A549 (cell line): ENCODE measurements at regions not wholly inside any gene's neighbourhood (a gene's known extent, or its start where the extent isn't known, plus 50 kb on each side); places are given as distances from the start of the nearest gene placed in this dataset.

Experiments
- ATAC-seq, 2 experiments: fragments of 200-7000 bp in 1 of 2; fragments of >200 bp in 1 of 2; cut with Nextera tagmentation in 1 of 2; cut with Tn5 transposase in 1 of 2; 3 replicates each; pipeline versions ENCODE4 v1.8.0 to v1.9.1; 2018 to 2020; ENCODE audit warnings: mild to moderate bottlenecking in 1 of 2, moderate library complexity in 1 of 2
- CTCF ChIA-PET: fragments of 300-600 bp; sonication (Branson Sonifier 250); formaldehyde crosslinking; extraction: SDS; loops from one replicate; lab custom pipeline; 2021; ENCODE audit warnings: antibody characterized with exemption, inconsistent platforms; lab: Yijun Ruan, JAX
- POLR2A ChIA-PET: fragments of 350-600 bp; formaldehyde crosslinking; extraction: SDS; loops from one replicate; lab custom pipeline; 2021; ENCODE audit warnings: antibody characterized with exemption, inconsistent platforms; lab: Yijun Ruan, JAX
- DNase-seq, 2 experiments: peaks; one replicate each; pipeline versions ENCODE4 v3.0.0 to v3.0.0-alpha.2; 2011 to 2016; ENCODE audit warnings: low read depth in 1 of 2, low spot score in 1 of 2
- FAIRE-seq: peaks from 2 replicates; lab custom pipeline; 2011; peaks lifted over from hg19 to GRCh38; lab: Jason Lieb, UNC
- H3K27ac ChIP-seq, 2 experiments: fragments of >200 bp; sonication (Bioruptor Twin); formaldehyde crosslinking; 3 replicates each; pipeline ENCODE4 v1.5.1; 2016 to 2017
- H3K4me1 ChIP-seq: fragments of >200 bp; sonication (Bioruptor Twin); formaldehyde crosslinking; 3 replicates; pipeline ENCODE4 v1.6.1; 2016
- H3K4me2 ChIP-seq: fragments of >200 bp; sonication (Bioruptor Twin); formaldehyde crosslinking; 3 replicates; pipeline ENCODE4 v1.6.1; 2016
- H3K4me3 ChIP-seq: fragments of >200 bp; sonication (Bioruptor Twin); formaldehyde crosslinking; 3 replicates; pipeline ENCODE4 v1.5.1; 2016
- H3K9me3 ChIP-seq: fragments of >200 bp; sonication (Bioruptor Twin); formaldehyde crosslinking; 3 replicates; pipeline ENCODE4 v1.6.1; 2016
- CBX2 ChIP-seq: fragments of 200-600 bp; sonication (generic); IDR thresholded peaks from 2 replicates; pipeline ENCODE4 v1.6.1; 2016; ENCODE audit warnings: low read depth, mild to moderate bottlenecking, borderline replicate concordance
- CHD2 ChIP-seq: fragments of 150-350 bp; IDR thresholded peaks from 2 replicates; pipeline ENCODE4 v1.6.1; 2014; ENCODE audit warnings: low read length; ENCODE audit not compliant: partially characterized antibody
- ESRRA ChIP-seq: fragments of 150-350 bp; IDR thresholded peaks from 2 replicates; pipeline ENCODE4 v1.6.1; 2014; ENCODE audit warnings: mild to moderate bottlenecking, low read length, borderline replicate concordance
- GATA3 ChIP-seq: IDR thresholded peaks from 2 replicates; pipeline ENCODE4 v1.6.1; 2012; ENCODE audit warnings: borderline replicate concordance
- JUN ChIP-seq, 2 experiments: fragments of >200 bp; sonication (Bioruptor Twin); formaldehyde crosslinking; IDR thresholded peaks; 2 replicates in 1 of 2; 3 replicates in 1 of 2; pipeline ENCODE4 v1.6.1; 2016 to 2017
- JUNB ChIP-seq: fragments of >200 bp; sonication (Bioruptor Twin); formaldehyde crosslinking; IDR thresholded peaks from 2 replicates; pipeline ENCODE4 v1.6.1; 2016
- KDM1A ChIP-seq: fragments of 200-600 bp; sonication (generic); IDR thresholded peaks from 2 replicates; pipeline ENCODE4 v1.6.1; 2016; ENCODE audit warnings: low read depth, mild to moderate bottlenecking
- MAZ ChIP-seq: fragments of 150-350 bp; IDR thresholded peaks from 2 replicates; pipeline ENCODE4 v1.6.1; 2014; ENCODE audit warnings: antibody characterized with exemption, low read depth, low read length, borderline replicate concordance
- NFE2L2 ChIP-seq: fragments of 150-350 bp; conservative IDR thresholded peaks from 2 replicates; pipeline ENCODE4 v1.6.1; 2014; ENCODE audit warnings: low read length
- NR3C1 ChIP-seq: fragments of >200 bp; sonication (Bioruptor Twin); formaldehyde crosslinking; IDR thresholded peaks from 3 replicates; pipeline ENCODE4 v1.6.1; 2017
- POLR2A ChIP-seq: IDR thresholded peaks from 2 replicates; pipeline ENCODE4 v1.6.1; 2012; ENCODE audit warnings: mild to moderate bottlenecking, low read length
- RCOR1 ChIP-seq: fragments of 150-350 bp; IDR thresholded peaks from 2 replicates; pipeline ENCODE4 v1.6.1; 2014; ENCODE audit warnings: antibody characterized with exemption, low read length, low read depth
- ZC3H11A ChIP-seq: fragments of 450-650 bp; IDR thresholded peaks from 2 replicates; pipeline ENCODE4 v1.6.1; 2014; ENCODE audit warnings: antibody characterized with exemption, mild to moderate bottlenecking
- ZFP36 ChIP-seq: fragments of 450-650 bp; IDR thresholded peaks from 2 replicates; pipeline ENCODE4 v1.6.1; 2014; ENCODE audit warnings: borderline replicate concordance; ENCODE audit not compliant: partially characterized antibody
- ZNF302 ChIP-seq: fragments of 250-450 bp; sonication (Bioruptor Pico); IDR thresholded peaks from 2 replicates; pipeline ENCODE4 v1.9.0; 2021; ENCODE audit warnings: inconsistent platforms, mild to moderate bottlenecking, moderate library complexity
- whole genome bisulfite sequencing: methylation state at CpG from one replicate; pipeline ENCODE4 v1.1.6; 2017; ENCODE audit errors: missing lambda C conversion rate; 5-methylcytosine and 5-hydroxymethylcytosine counted together
- TF ChIP-seq, protein P1 (sequence below): fragments of 450-650 bp; IDR thresholded peaks from 2 replicates; pipeline ENCODE4 v1.6.1; 2014; ENCODE audit warnings: antibody characterized with exemption
- TF ChIP-seq, protein P2 (sequence below): fragments of 250-450 bp; sonication (Bioruptor Pico); IDR thresholded peaks from 2 replicates; pipeline ENCODE4 v1.5.0; 2021; ENCODE audit warnings: mild to moderate bottlenecking, moderate library complexity, borderline replicate concordance
- TF ChIP-seq, protein P3 (sequence below): fragments of 250-450 bp; sonication (Bioruptor Pico); IDR thresholded peaks from 2 replicates; pipeline ENCODE4 v1.5.0; 2020; ENCODE audit warnings: low read depth, mild to moderate bottlenecking, moderate library complexity
- TF ChIP-seq, protein P4 (sequence below): fragments of 150-350 bp; IDR thresholded peaks from 2 replicates; pipeline ENCODE4 v1.6.1; 2014; ENCODE audit warnings: low read depth, mild to moderate bottlenecking, low read length
- TF ChIP-seq, protein P5 (sequence below): fragments of >200 bp; sonication (Bioruptor Twin); formaldehyde crosslinking; IDR thresholded peaks from 3 replicates; pipeline ENCODE4 v1.6.1; 2016

DNA sequence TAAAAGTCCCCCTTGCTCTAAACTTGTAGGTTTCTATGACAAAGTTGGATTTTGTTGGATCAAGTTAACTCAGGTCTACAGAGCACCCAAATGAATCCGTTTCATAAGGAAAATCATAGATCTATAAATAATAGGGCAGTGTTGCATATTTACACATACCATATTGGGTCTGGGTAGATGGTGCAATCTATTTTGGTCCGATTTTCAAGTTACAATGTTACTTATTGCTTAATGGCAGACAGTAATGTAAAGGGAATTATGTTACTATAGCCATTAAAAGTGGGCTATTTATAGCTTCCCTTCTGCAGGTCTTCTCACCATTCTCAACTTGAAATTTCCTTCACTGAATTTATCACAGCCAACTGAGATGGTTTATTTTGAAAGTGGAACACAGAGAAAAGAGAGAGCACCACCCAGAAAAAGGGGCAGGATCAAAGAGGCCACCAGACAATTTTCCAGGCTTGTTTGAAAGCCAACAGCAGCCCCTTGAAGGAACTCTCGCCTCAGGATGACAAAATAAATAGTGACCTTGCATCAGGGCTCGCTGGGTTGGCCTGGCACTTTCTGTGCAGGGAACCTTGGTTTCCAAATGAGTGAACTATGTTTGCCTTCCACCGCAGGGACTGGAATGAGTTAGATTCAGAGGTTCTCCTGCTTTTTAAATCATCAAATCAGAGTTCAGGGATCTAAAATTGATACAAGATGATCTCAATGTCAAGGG, 260.2 kb upstream of the HES1 start:
- ATAC-seq: no peak
- Histone ChIP-seq H3K9me3 (no peaks in the 10 kb centered on the region), H3K4me3 (no peak overlapping the region), H3K4me2 (no peak overlapping the region), H3K27ac (no peak overlapping the region), H3K4me1 (peaks cover 45% of the 10 kb centered on the region)
- POLR2A ChIA-PET: no interaction called here
- CTCF ChIA-PET: no interaction called here
- no peak for DNase-seq
- no peak for FAIRE-seq
- 67% methylated on average over 4 of the region's 5 CpGs for WGBS
- no peak for TF ChIP-seq ZC3H11A

DNA sequence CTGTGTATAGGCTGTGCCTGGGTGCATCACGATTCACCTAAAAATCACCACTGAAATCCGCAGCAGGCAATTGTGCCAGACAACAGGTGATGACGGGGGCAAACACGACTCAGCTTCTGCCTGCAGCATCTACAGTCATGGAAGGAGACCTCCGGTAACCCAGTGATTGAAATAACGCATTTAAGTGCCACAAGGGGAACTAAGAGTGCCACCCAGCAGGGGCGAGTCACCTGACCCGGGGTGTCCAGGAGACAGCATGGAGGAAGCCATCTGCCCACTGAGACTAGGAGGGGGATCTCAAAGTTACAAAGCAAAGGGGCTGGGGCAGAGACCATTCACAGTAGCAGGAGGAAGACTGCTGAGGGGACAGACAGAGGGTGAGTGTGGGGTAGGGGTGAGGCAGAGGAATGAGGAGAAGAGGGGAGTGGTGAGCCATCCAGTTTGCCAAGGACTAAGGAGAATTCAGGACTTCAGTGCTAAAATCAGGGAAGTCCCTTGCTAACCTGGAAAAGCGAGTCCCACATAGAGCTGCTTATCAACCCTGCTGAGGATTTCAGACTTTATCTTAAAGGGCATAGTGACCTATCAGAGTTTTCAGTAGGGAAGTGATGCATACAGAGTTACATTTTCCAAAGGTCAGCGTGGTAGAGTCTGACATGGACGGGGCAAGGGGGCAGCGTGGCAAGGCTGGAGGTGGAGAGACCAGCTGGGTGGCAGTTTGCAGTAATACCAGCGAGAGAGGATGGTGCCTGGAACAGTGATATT, 256.7 kb upstream of the HES1 start:
- peaks cover 32% of the 10 kb centered on the region for H3K4me1 ChIP-seq

DNA sequence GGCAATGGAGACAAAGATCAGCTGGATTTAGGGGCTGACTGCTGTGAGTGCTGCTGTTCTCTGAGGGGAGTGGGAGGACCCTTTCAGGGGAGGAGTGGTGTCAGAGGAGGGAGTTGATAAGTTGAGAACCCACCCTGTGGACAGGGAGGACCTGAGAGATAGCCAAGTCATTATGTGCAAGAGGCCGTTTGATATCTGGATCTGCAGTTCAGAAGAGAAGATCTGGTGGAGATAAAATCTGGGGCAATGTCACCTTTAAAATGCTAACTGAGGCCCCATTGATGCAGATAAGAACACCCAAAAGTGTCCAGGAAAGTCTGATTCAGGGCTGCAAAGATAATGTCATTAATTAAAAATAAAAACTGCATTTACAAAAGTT, 256.1 kb upstream of the HES1 start:
- no peak for ATAC-seq
- H3K27ac ChIP-seq: peak overlapping the region in 1 of 2 experiments; percentile 39; a peak in 1 of 6 replicates
- WGBS: 92% methylated on average over 1 of the region's 1 CpG
- no peak for TF ChIP-seq GATA3
- no peak for TF ChIP-seq NFE2L2
- TF ChIP-seq CHD2: no peak
- TF ChIP-seq, protein P1, sequence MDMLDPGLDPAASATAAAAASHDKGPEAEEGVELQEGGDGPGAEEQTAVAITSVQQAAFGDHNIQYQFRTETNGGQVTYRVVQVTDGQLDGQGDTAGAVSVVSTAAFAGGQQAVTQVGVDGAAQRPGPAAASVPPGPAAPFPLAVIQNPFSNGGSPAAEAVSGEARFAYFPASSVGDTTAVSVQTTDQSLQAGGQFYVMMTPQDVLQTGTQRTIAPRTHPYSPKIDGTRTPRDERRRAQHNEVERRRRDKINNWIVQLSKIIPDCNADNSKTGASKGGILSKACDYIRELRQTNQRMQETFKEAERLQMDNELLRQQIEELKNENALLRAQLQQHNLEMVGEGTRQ: no peak
- TF ChIP-seq, protein P2, sequence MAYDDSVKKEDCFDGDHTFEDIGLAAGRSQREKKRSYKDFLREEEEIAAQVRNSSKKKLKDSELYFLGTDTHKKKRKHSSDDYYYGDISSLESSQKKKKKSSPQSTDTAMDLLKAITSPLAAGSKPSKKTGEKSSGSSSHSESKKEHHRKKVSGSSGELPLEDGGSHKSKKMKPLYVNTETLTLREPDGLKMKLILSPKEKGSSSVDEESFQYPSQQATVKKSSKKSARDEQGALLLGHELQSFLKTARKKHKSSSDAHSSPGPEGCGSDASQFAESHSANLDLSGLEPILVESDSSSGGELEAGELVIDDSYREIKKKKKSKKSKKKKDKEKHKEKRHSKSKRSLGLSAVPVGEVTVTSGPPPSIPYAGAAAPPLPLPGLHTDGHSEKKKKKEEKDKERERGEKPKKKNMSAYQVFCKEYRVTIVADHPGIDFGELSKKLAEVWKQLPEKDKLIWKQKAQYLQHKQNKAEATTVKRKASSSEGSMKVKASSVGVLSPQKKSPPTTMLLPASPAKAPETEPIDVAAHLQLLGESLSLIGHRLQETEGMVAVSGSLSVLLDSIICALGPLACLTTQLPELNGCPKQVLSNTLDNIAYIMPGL (CRISPR knock-in tag): no peak
- no peak for TF ChIP-seq JUNB
- no peak for TF ChIP-seq RCOR1
- TF ChIP-seq KDM1A: no peak
- TF ChIP-seq CBX2: no peak
- ChIA-PET CTCF (no interaction called here), POLR2A (no interaction called here)
- no peak overlapping the region for H3K4me2 ChIP-seq
- no peaks in the 10 kb centered on the region for H3K9me3 ChIP-seq
- no peak for DNase-seq
- peaks cover 37% of the 10 kb centered on the region for H3K4me1 ChIP-seq
- H3K4me3 ChIP-seq: no peak overlapping the region
- no peak for FAIRE-seq

More for the DNA sequence above, 256.7 kb upstream of the HES1 start:
- TF ChIP-seq, protein P3, sequence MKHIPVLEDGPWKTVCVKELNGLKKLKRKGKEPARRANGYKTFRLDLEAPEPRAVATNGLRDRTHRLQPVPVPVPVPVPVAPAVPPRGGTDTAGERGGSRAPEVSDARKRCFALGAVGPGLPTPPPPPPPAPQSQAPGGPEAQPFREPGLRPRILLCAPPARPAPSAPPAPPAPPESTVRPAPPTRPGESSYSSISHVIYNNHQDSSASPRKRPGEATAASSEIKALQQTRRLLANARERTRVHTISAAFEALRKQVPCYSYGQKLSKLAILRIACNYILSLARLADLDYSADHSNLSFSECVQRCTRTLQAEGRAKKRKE (CRISPR knock-in tag): no peak
- TF ChIP-seq MAZ: no peak
- no peak for TF ChIP-seq ESRRA
- no peak for TF ChIP-seq ZFP36
- TF ChIP-seq JUN (IDR thresholded peaks at IDR 0.05): no peak
- no peak for TF ChIP-seq RCOR1
- TF ChIP-seq ZNF302: no peak
- TF ChIP-seq, protein P4, sequence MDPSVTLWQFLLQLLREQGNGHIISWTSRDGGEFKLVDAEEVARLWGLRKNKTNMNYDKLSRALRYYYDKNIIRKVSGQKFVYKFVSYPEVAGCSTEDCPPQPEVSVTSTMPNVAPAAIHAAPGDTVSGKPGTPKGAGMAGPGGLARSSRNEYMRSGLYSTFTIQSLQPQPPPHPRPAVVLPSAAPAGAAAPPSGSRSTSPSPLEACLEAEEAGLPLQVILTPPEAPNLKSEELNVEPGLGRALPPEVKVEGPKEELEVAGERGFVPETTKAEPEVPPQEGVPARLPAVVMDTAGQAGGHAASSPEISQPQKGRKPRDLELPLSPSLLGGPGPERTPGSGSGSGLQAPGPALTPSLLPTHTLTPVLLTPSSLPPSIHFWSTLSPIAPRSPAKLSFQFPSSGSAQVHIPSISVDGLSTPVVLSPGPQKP: no peak
- TF ChIP-seq POLR2A: no peak
- TF ChIP-seq, protein P5, sequence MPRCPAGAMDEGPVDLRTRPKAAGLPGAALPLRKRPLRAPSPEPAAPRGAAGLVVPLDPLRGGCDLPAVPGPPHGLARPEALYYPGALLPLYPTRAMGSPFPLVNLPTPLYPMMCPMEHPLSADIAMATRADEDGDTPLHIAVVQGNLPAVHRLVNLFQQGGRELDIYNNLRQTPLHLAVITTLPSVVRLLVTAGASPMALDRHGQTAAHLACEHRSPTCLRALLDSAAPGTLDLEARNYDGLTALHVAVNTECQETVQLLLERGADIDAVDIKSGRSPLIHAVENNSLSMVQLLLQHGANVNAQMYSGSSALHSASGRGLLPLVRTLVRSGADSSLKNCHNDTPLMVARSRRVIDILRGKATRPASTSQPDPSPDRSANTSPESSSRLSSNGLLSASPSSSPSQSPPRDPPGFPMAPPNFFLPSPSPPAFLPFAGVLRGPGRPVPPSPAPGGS: no peak
- TF ChIP-seq NR3C1: no peak
- 91% methylated on average over 7 of the region's 13 CpGs for WGBS
- no peak overlapping the region for H3K4me2 ChIP-seq
- POLR2A ChIA-PET: no interaction called here
- H3K27ac ChIP-seq: peak overlapping the region in 1 of 2 experiments; percentile 52; a peak in 3 of 6 replicates
- FAIRE-seq: no peak
- CTCF ChIA-PET: no interaction called here
- no peak for ATAC-seq
- no peaks in the 10 kb centered on the region for H3K9me3 ChIP-seq
- no peak overlapping the region for H3K4me3 ChIP-seq
- no peak for DNase-seq
